ENCODE measurements at regions not wholly inside any gene's neighbourhood (a gene's known extent, or its start where the extent isn't known, plus 50 kb on each side); places are given as distances from the start of the nearest gene placed in this dataset.
A peak's percentile ranks its signal among the peaks of the same experiment; 100 is the strongest.
"Not testable (repeated sequence)": the region's sequence is repeated elsewhere in the genome, so short reads cannot be mapped to it uniquely, and the experiment has no call there.

GRCh38 chr5:97488126-97488668, 305.1 kb upstream of the RIOK2 start:
- no peak for DNase-seq (ENCODE audit: low spot score)

- no peak for DNase-seq (ENCODE audit: low spot score)
Measured at GRCh38 chr5:97489010-97489840, 306.2 kb upstream of the RIOK2 start.

- DNase-seq (ENCODE audit: low spot score), result no peak
Measured at GRCh38 chr5:97494465-97494864, 311.4 kb upstream of the RIOK2 start.

GRCh38 chr5:97495301-97495700, 312.3 kb upstream of the RIOK2 start:
- DNase-seq (ENCODE audit: low spot score), result no peak

GRCh38 chr5:97496037-97496436, 313.0 kb upstream of the RIOK2 start:
- DNase-seq (ENCODE audit: low spot score), result no peak

- no peak for DNase-seq (ENCODE audit: low spot score)
Measured at GRCh38 chr5:97498657-97499056, 315.6 kb upstream of the RIOK2 start.

- no peak for DNase-seq (ENCODE audit: low spot score)
Measured at GRCh38 chr5:97499605-97500004, 316.6 kb upstream of the RIOK2 start.

- no peak for DNase-seq (ENCODE audit: low spot score)
Measured at GRCh38 chr5:97501286-97501964, 318.4 kb upstream of the RIOK2 start.

- no peak for DNase-seq (ENCODE audit: low spot score)
Measured at GRCh38 chr5:97501965-97502305, 318.9 kb upstream of the RIOK2 start.

- no peak for DNase-seq (ENCODE audit: low spot score)
Measured at GRCh38 chr5:97508864-97509263, 325.8 kb upstream of the RIOK2 start.

- DNase-seq (ENCODE audit: low spot score), result not testable (repeated sequence)
Measured at GRCh38 chr5:97519565-97519964, 336.5 kb upstream of the RIOK2 start.

- DNase-seq (ENCODE audit: low spot score), result not testable (repeated sequence)
Measured at GRCh38 chr5:97523336-97523735, 340.3 kb upstream of the RIOK2 start.

- no peak for DNase-seq (ENCODE audit: low spot score)
Measured at GRCh38 chr5:97525780-97526179, 342.7 kb upstream of the RIOK2 start.

- DNase-seq (ENCODE audit: low spot score), result no peak
Measured at GRCh38 chr5:97528941-97529340, 345.9 kb upstream of the RIOK2 start.

- no peak for DNase-seq (ENCODE audit: low spot score)
Measured at GRCh38 chr5:97529354-97529985, 346.4 kb upstream of the RIOK2 start.

- DNase-seq (ENCODE audit: low spot score), result no peak
Measured at GRCh38 chr5:97531549-97531948, 348.5 kb upstream of the RIOK2 start.

GRCh38 chr5:97534166-97534565, 351.1 kb upstream of the RIOK2 start:
- peak; percentile 71 for DNase-seq (ENCODE audit: low spot score)

GRCh38 chr5:97536683-97537082, 353.6 kb upstream of the RIOK2 start:
- DNase-seq (ENCODE audit: low spot score), result no peak

- no peak for DNase-seq (ENCODE audit: low spot score)
Measured at GRCh38 chr5:97538912-97539311, 355.9 kb upstream of the RIOK2 start.

- no peak for DNase-seq (ENCODE audit: low spot score)
Measured at GRCh38 chr5:97541864-97542263, 358.8 kb upstream of the RIOK2 start.

GRCh38 chr5:97542469-97542868, 359.4 kb upstream of the RIOK2 start:
- no peak for DNase-seq (ENCODE audit: low spot score)

- DNase-seq (ENCODE audit: low spot score), result no peak
Measured at GRCh38 chr5:97543166-97543565, 360.1 kb upstream of the RIOK2 start.

- no peak for DNase-seq (ENCODE audit: low spot score)
Measured at GRCh38 chr5:97544240-97544639, 361.2 kb upstream of the RIOK2 start.
